ENCODE measurements at regions not wholly inside any gene's neighbourhood (a gene's known extent, or its start where the extent isn't known, plus 50 kb on each side); places are given as distances from the start of the nearest gene placed in this dataset.

GRCh38 chr3:459311-459670 lies 262.7 kb downstream of the CHL1 start:
- no peak for TF ChIP-seq GATA2 (IDR thresholded peaks at IDR 0.05; ENCODE audit: low read depth, low read length)

GRCh38 chr3:461006-461405 lies 264.4 kb downstream of the CHL1 start:
- TF ChIP-seq GATA2 (IDR thresholded peaks at IDR 0.05; ENCODE audit: low read depth, low read length): no peak

DNA sequence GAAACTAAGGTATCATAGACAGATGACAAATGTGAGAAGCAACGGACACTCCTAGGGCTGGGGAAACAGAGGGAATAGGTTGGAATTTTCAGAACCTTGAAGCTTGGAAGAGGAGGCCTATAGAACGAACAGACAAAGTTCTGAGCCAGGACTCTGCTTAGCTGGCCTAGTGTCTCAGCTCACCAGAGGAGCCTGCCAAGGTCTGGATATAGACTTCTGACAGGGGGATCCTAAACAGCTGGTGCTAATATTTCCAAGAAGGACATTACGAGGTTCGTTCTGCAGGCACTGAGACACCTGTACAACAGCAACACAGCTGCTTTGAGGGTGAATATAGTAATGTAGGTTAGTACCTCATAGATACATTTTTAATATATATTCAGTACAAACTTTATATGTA lies 266.3 kb downstream of the CHL1 start:
- TF ChIP-seq GATA2 (IDR thresholded peaks at IDR 0.05; ENCODE audit: low read depth, low read length) (no peak), GATA3 (IDR thresholded peaks at IDR 0.05; ENCODE audit: low read depth, low read length) (no peak)

GRCh38 chr3:463252-464192 lies 267.0 kb downstream of the CHL1 start:
- no peak for TF ChIP-seq GATA2 (IDR thresholded peaks at IDR 0.05; ENCODE audit: low read depth, low read length)
- no peak for TF ChIP-seq GATA3 (IDR thresholded peaks at IDR 0.05; ENCODE audit: low read depth, low read length)

DNA sequence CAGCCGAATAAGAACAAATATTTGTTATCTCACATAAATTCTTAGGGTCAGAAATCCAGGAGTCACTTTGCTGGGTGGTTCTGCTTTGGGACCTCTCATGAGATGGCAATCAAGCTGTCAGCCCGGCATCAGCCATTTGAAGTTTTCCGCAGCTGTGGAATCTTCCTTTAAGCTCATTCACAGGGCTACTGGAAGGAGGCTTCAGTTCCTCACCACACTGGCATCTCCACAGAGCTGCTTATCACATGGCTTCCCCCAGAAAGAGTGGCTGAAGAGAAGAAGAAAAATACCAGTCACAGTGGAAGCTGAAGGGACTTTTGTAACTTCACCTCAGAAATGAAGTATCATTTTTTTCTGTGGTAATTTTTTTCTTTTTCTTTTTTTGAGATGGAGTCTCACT lies 267.7 kb downstream of the CHL1 start:
- TF ChIP-seq GATA3 (IDR thresholded peaks at IDR 0.05; ENCODE audit: low read depth, low read length) (no peak), GATA2 (IDR thresholded peaks at IDR 0.05; ENCODE audit: low read depth, low read length) (no peak)

DNA sequence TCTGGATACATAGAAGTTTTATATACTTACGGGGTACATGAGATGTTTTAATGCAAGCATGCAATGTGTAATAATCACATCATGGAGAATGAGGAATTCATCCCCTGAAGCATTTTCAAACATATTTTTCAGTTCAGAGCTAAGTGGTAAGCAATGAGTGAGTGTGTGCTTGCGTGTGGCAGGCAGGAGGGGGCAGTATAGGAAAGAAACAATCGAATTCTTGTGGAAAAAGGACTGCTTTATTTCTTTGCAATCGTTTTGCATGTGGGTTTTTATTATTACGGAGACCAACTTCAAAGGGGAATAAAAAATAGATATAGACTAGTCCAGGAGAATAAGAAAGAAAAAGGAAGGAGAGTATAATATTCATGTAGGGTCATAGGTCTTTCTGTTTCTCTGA lies 271.6 kb downstream of the CHL1 start:
- TF ChIP-seq GATA2 (IDR thresholded peaks at IDR 0.05; ENCODE audit: low read depth, low read length) (no peak), GATA3 (IDR thresholded peaks at IDR 0.05; ENCODE audit: low read depth, low read length) (no peak)

GRCh38 chr3:473033-473800 lies 276.7 kb downstream of the CHL1 start:
- TF ChIP-seq GATA2 (IDR thresholded peaks at IDR 0.05; ENCODE audit: low read depth, low read length): no peak

GRCh38 chr3:474828-475227 lies 278.3 kb downstream of the CHL1 start:
- no peak for TF ChIP-seq GATA2 (IDR thresholded peaks at IDR 0.05; ENCODE audit: low read depth, low read length)
- TF ChIP-seq GATA3 (IDR thresholded peaks at IDR 0.05; ENCODE audit: low read depth, low read length): no peak

- no peak for TF ChIP-seq GATA3 (IDR thresholded peaks at IDR 0.05; ENCODE audit: low read depth, low read length)
Observed at GRCh38 chr3:480070-480469, 283.5 kb downstream of the CHL1 start.

GRCh38 chr3:481111-481510 lies 284.5 kb downstream of the CHL1 start:
- no peak for TF ChIP-seq GATA3 (IDR thresholded peaks at IDR 0.05; ENCODE audit: low read depth, low read length)

GRCh38 chr3:481680-482079 lies 285.1 kb downstream of the CHL1 start:
- TF ChIP-seq GATA2 (IDR thresholded peaks at IDR 0.05; ENCODE audit: low read depth, low read length) (no peak), GATA3 (IDR thresholded peaks at IDR 0.05; ENCODE audit: low read depth, low read length) (no peak)

DNA sequence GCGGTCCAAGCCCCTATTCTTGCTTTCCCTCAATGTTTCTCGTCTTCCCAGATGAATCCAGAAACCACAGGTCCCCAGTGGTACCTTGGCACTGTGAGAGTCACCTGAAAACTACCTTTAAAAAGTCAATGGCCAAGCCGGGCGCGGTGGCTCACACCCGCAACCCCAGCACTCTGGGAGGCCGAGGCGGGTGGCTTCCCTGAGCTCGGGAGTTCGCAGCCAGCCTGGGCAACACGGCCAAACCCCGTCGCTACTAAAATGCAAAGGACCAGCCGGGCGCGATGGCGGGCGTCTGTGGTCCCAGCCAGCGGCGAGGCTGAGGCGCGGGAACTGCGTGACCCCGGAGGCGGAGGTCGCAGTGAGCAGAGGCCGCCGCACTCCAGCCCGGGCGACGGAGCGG lies 285.9 kb downstream of the CHL1 start:
- TF ChIP-seq GATA3 (IDR thresholded peaks at IDR 0.05; ENCODE audit: low read depth, low read length) (no peak), GATA2 (IDR thresholded peaks at IDR 0.05; ENCODE audit: low read depth, low read length) (no peak)

GRCh38 chr3:484341-484740 lies 287.8 kb downstream of the CHL1 start:
- TF ChIP-seq GATA2 (IDR thresholded peaks at IDR 0.05; ENCODE audit: low read depth, low read length): no peak
- TF ChIP-seq GATA3 (IDR thresholded peaks at IDR 0.05; ENCODE audit: low read depth, low read length): no peak

DNA sequence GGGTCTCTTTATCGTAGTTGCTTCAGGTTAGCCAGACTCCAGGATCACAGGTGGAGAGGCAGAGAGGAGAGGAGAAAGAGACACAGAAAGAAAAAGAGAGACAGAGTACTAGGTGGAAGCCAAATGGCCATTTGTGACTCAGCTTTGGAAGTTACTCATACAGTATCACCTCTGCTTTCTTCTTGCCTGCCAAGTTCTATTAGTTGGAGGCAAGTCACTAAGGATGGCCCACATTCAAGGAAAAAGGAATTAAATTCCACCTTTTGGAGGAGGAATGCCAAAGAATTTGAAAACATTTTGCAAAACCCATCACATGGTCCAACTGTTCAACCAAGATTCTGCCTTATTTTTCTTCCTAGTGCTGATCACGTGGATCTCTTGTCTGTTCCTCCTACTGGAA lies 291.1 kb downstream of the CHL1 start:
- TF ChIP-seq GATA2 (IDR thresholded peaks at IDR 0.05; ENCODE audit: low read depth, low read length) (no peak), GATA3 (IDR thresholded peaks at IDR 0.05; ENCODE audit: low read depth, low read length) (no peak)

- TF ChIP-seq GATA2 (IDR thresholded peaks at IDR 0.05; ENCODE audit: low read depth, low read length) (no peak), GATA3 (IDR thresholded peaks at IDR 0.05; ENCODE audit: low read depth, low read length) (no peak)
Observed at GRCh38 chr3:492586-493316, 296.2 kb downstream of the CHL1 start.

Data from SH-SY5Y (cell line).